Endothelial cell of umbilical vein (primary cell): ENCODE measurements at regions not wholly inside any gene's neighbourhood (a gene's known extent, or its start where the extent isn't known, plus 50 kb on each side); places are given as distances from the start of the nearest gene placed in this dataset.

ENCODE experiments used
- BruUV-seq: library from RNA; stranded (reverse); fragments of 400-500 nt; replicated peaks from 2 replicates; lab custom pipeline; 2021; lab: Mats Ljungman, UMichigan
- CTCF ChIA-PET: fragments of 300-600, 350-600 bp; sonication (Branson Sonifier 250); formaldehyde crosslinking; loops from one replicate; lab custom pipeline; 2021; ENCODE audit warnings: antibody characterized with exemption, inconsistent platforms; lab: Charles Lee
- POLR2A ChIA-PET: fragments of 300-600, 350-600 bp; sonication (Branson Sonifier 250); formaldehyde crosslinking; loops from one replicate; lab custom pipeline; 2021; ENCODE audit warnings: antibody characterized with exemption, inconsistent platforms; lab: Charles Lee
- DNase-seq: peaks from one replicate; pipeline ENCODE4 v3.0.0-alpha.2; 2011; ENCODE audit warnings: low read depth, low spot score
- FAIRE-seq: peaks from 2 replicates; lab custom pipeline; 2011; peaks lifted over from hg19 to GRCh38; lab: Jason Lieb, UNC
- H2AFZ ChIP-seq: 2 replicates; pipeline ENCODE4 v1.6.0; 2012; ENCODE audit warnings: low read depth, low read length, control low read depth, inconsistent platforms
- H3K27ac ChIP-seq: 2 replicates; pipeline ENCODE4 v1.5.1; 2011; ENCODE audit warnings: low read depth, mild to moderate bottlenecking, control low read depth, low read length, moderate library complexity; ENCODE audit not compliant: insufficient read depth
- H3K27me3 ChIP-seq, 2 experiments: 2 replicates each; pipeline versions ENCODE4 v1.6.0 to v1.6.1; 2011; ENCODE audit warnings: low read length in 2 of 2, mixed read lengths in 1 of 2; ENCODE audit not compliant: control insufficient read depth in 2 of 2, insufficient read depth in 2 of 2
- H3K36me3 ChIP-seq, 2 experiments: 2 replicates in 1 of 2; 3 replicates in 1 of 2; pipeline ENCODE4 v1.5.1; 2011; ENCODE audit warnings: low read length in 2 of 2, mild to moderate bottlenecking in 1 of 2, moderate library complexity in 1 of 2; ENCODE audit not compliant: control insufficient read depth in 2 of 2, insufficient read depth in 2 of 2; ENCODE audit errors: extremely low read depth in 1 of 2
- H3K4me1 ChIP-seq: 3 replicates; pipeline ENCODE4 v1.5.1; 2011; ENCODE audit warnings: mild to moderate bottlenecking, low read length; ENCODE audit not compliant: control insufficient read depth, insufficient read depth; ENCODE audit errors: extremely low read depth
- H3K4me2 ChIP-seq: 2 replicates; pipeline ENCODE4 v1.6.1; 2011; ENCODE audit warnings: low read length, control low read depth, mixed read lengths; ENCODE audit not compliant: insufficient read depth
- H3K4me3 ChIP-seq, 3 experiments: fragments of 200-600 bp in 1 of 3; sonication (generic), shearing (Covaris generic) in 1 of 3; replicated peaks in 1 of 3; 2 replicates each; pipeline ENCODE4 v1.5.1; 2011 to 2016; ENCODE audit warnings: control low read depth in 3 of 3, low read length in 3 of 3, mild to moderate bottlenecking in 2 of 3, inconsistent platforms in 1 of 3, low read depth in 1 of 3, moderate library complexity in 1 of 3; ENCODE audit not compliant: insufficient read depth in 1 of 3
- H3K79me2 ChIP-seq: 2 replicates; pipeline ENCODE4 v1.6.0; 2012; ENCODE audit warnings: low read length, inconsistent platforms; ENCODE audit not compliant: control insufficient read depth, insufficient read depth
- H3K9ac ChIP-seq: replicated peaks from 2 replicates; pipeline ENCODE3; 2011; ENCODE audit warnings: low read length, control low read depth; ENCODE audit not compliant: insufficient read depth; ENCODE audit errors: extremely low read depth
- H3K9me1 ChIP-seq: replicated peaks from 3 replicates; pipeline ENCODE4 v1.6.0; 2011; ENCODE audit warnings: mild to moderate bottlenecking, low read length; ENCODE audit not compliant: control insufficient read depth, insufficient read depth; ENCODE audit errors: extremely low read depth
- H3K9me3 ChIP-seq: replicated peaks from 2 replicates; pipeline ENCODE4 v1.5.1; 2012; ENCODE audit warnings: low read length, inconsistent platforms; ENCODE audit not compliant: control insufficient read depth, insufficient read depth
- H4K20me1 ChIP-seq: replicated peaks from 2 replicates; pipeline ENCODE3; 2011; ENCODE audit warnings: mild to moderate bottlenecking, low read length; ENCODE audit not compliant: control insufficient read depth, insufficient read depth; ENCODE audit errors: extremely low read depth
- CTCF ChIP-seq, 2 donors: IDR thresholded peaks; 1 replicate in 1 of 2; 2 replicates in 1 of 2; pipeline ENCODE4 v1.5.1; 2011; ENCODE audit warnings: low read length in 2 of 2, mild to moderate bottlenecking in 2 of 2, moderate library complexity in 2 of 2, control low read depth in 1 of 2, inconsistent platforms in 1 of 2, low read depth in 1 of 2; ENCODE audit not compliant: insufficient read depth in 1 of 2; ENCODE audit errors: extremely low read depth in 1 of 2
- EZH2 ChIP-seq: IDR thresholded peaks from 2 replicates; pipeline ENCODE4 v1.6.1; 2012; ENCODE audit warnings: borderline replicate concordance, low read depth, mild to moderate bottlenecking, moderate library complexity, low read length, inconsistent platforms; ENCODE audit not compliant: severe bottlenecking
- FOS ChIP-seq: IDR thresholded peaks from 2 replicates; pipeline ENCODE4 v1.6.1; 2011; ENCODE audit warnings: mild to moderate bottlenecking, low read length, moderate library complexity, borderline replicate concordance; ENCODE audit not compliant: insufficient read depth
- GATA2 ChIP-seq: IDR thresholded peaks from 2 replicates; pipeline ENCODE4 v1.7.0; 2011; ENCODE audit warnings: low read depth, mild to moderate bottlenecking, moderate library complexity, mixed read lengths, low read length; ENCODE audit not compliant: insufficient read length, insufficient read depth
- JUN ChIP-seq: IDR thresholded peaks from 2 replicates; pipeline ENCODE4 v1.6.1; 2011; ENCODE audit warnings: borderline replicate concordance, low read depth; ENCODE audit not compliant: insufficient read length, insufficient read depth
- MAX ChIP-seq: IDR thresholded peaks from 2 replicates; pipeline ENCODE4 v1.6.1; 2011; ENCODE audit not compliant: insufficient read depth, insufficient read length
- MYC ChIP-seq: IDR thresholded peaks from one replicate; pipeline ENCODE4 v1.6.1; 2011; ENCODE audit warnings: mild to moderate bottlenecking, low read depth, low read length
- POLR2A ChIP-seq: IDR thresholded peaks from 2 replicates; pipeline ENCODE4 v1.6.1; 2012; ENCODE audit warnings: low read depth, mild to moderate bottlenecking, control low read depth, low read length
- POLR2AphosphoS5 ChIP-seq: IDR thresholded peaks from 2 replicates; pipeline ENCODE4 v1.6.1; 2012; ENCODE audit warnings: low read depth, mild to moderate bottlenecking, control low read depth, low read length, moderate library complexity; ENCODE audit not compliant: insufficient read depth
- dilution Hi-C: fragments of 300-500 bp; cut with MboI; formaldehyde crosslinking; loops from one replicate; pipeline ENCODE4 v1.15.0; 2019; ENCODE audit warnings: low sequenced_read_pairs; ENCODE audit not compliant: extremely low pct_ligation_motif_present
- intact Hi-C: fragments of 100-400 bp; cut with micrococcal nuclease; formaldehyde crosslinking; loops from one replicate; pipeline ENCODE4 v1.10.0; 2022

GRCh38 chr16:63975669-63976068 lies 1146.2 kb downstream of the CDH11 start:
- Histone ChIP-seq H3K79me2 (no peaks in the 10 kb centered on the region), H3K4me1 (no peaks in the 10 kb centered on the region), H3K27ac (no peak overlapping the region), H4K20me1 (no peaks in the 10 kb centered on the region), H3K27me3 (no peaks in the 10 kb centered on the region), H3K4me3 (no peak overlapping the region), H3K9me1 (no peaks in the 10 kb centered on the region), H3K36me3 (no peaks in the 10 kb centered on the region), H2AFZ (no peak overlapping the region), H3K9ac (no peak overlapping the region), H3K9me3 (no peaks in the 10 kb centered on the region), H3K4me2 (no peak overlapping the region)
- FAIRE-seq (no peak), DNase-seq (no peak)
- TF ChIP-seq MYC, result no peak
- no peak for TF ChIP-seq EZH2
- TF ChIP-seq JUN, result no peak
- no peak for TF ChIP-seq FOS
- no peak for TF ChIP-seq CTCF (IDR thresholded peaks at IDR 0.05; ENCODE audit: extremely low read depth in 1 of 2, insufficient read depth in 1 of 2, low read depth in 1 of 2, low read length in 2 of 2)
- TF ChIP-seq POLR2A, result no peak
- no peak for TF ChIP-seq GATA2
- no peak for TF ChIP-seq POLR2AphosphoS5
- no peak for TF ChIP-seq MAX
- dilution Hi-C loops, result no loop called here
- ChIA-PET POLR2A (no interaction called here), CTCF (no interaction called here)
- BruUV-seq, result no TSS peak
- intact Hi-C loops, result no loop called here
